Activated CD4-positive, alpha-beta T cell treated with anti-CD3 and anti-CD28 coated beads for 4 hours (primary cell): ENCODE measurements at regions not wholly inside any gene's neighbourhood (a gene's known extent, or its start where the extent isn't known, plus 50 kb on each side); places are given as distances from the start of the nearest gene placed in this dataset.

Source experiments
- DNase-seq, 2 donors: peaks; one replicate each; pipeline ENCODE4 v3.0.0-alpha.2; 2020

GRCh38 chr9:108083160-108083750 is 593.7 kb upstream of the KLF4 start:
- DNase-seq = no peak

GRCh38 chr9:108081112-108081511 is 591.5 kb upstream of the KLF4 start:
- no peak for DNase-seq

DNA sequence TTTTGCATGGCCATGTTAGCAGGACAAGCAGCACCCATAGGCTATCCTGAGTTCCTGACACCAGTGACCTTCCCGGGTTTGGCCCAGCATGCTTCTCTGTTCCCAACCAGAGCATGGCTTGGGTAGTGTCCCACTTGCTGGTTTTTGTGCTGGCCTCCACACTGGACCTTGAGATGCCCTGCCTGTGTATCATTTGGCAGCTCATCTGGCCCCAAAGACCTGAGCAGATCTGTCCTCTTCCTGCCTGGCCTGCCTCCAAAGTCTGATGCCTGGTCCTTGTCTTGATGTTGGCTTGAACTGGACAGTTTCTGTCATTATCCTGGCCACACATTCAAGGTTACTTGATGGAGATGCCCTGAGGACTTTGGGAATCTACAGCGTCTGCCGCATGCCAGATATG is 590.7 kb upstream of the KLF4 start:
- DNase-seq = no peak

DNA sequence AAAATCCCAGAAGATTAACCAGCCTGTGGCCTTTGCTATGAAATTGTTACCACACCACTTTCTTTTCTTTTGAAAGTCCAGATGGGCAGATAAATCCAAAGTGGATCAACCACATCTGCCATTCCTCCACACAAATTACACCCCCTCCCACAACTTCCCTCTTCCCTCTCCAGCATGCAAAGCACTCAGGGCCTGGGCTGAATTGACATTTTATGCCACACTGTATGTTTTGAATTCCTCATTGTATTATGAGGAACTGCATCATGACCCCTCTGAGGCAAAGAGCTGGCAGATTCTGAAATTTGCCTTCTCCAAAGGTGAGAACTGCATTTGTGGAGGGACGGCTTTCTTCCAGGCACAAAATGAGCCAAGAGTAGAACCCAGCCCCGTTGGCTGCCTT is 589.2 kb upstream of the KLF4 start:
- no peak for DNase-seq

DNA sequence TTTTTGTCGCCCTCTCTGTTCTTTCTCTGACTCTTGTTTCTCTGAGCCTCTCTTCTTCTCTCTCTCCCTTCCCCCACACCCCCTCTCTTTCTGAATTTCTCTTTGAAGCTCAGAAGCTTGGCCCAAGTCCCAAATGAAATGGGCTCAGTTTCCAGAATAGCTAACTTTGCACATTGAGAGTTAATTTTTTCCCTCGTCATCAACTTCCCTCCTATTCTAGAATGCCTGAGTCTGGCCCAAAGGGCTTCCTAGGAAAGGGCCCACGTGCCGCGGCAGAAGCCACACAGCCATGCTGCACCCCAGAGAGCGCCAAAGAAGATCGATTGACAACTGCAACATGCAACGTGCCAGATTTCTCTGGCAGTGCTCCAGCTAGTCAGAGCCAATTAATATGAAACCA is 588.8 kb upstream of the KLF4 start:
- DNase-seq = no peak

DNA sequence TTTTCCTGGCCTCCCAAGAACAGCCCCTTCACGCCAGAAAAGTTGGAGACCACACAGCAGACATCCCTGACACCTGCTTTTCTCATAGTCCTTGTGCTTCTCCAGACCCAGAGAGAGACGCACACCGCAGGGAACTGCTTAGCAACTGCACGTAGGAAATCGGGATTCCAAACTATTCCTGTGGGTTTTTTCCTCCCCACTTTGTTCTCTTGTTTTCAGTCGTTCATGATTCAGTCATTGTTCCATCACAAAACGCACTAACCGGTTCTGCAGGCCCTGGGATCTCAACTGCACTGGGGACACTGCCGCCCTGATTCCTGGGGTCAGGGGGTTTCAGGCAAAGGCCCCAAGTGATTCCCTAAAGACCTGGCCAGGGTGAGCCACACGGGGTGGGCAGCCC is 588.0 kb upstream of the KLF4 start:
- DNase-seq = no peak

- DNase-seq = no peak
Observed at GRCh38 chr9:108074900-108075299, 585.3 kb upstream of the KLF4 start.

GRCh38 chr9:108073823-108074222 is 584.3 kb upstream of the KLF4 start:
- no peak for DNase-seq

DNA sequence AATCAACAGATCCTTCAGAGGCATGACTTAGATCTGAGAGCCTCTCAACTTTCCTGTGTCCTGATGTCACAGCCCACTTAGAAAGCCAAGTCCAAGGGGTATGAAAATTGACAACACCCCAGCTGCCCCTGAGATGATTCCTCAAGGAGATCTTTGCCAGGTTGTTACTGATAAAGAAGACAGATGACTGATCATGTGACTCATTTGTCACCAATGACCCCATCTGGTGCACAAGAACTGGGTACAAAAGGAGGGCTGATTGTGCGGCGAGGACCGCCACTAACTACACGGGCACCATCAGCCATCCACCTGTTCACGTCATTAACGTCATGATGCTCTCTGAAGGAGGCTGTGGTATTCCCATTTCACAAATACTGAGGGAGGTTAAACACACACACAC is 583.2 kb upstream of the KLF4 start:
- DNase-seq = no peak

GRCh38 chr9:108070861-108071260 is 581.3 kb upstream of the KLF4 start:
- DNase-seq = no peak

GRCh38 chr9:108069991-108070390 is 580.4 kb upstream of the KLF4 start:
- no peak for DNase-seq

DNA sequence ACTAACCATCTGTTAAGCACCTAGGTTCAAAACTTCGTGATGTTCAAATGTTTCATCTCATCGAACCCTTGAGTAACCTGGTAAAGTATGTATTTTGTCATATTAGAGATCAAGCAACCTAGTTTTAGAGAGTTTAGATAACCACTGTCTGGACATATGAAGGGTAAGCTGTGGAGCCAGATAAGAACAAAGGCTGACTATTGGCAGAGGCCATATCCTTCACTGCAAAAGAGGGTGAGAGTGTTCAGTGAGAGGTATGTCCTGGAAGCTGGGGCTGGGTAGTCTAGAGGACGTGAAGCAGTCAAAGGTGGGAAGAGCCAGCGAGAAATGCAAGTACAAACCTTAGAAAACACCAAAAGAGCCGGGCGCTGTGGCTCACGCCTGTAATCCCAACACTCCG is 573.1 kb upstream of the KLF4 start:
- DNase-seq = no peak

- no peak for DNase-seq
Observed at GRCh38 chr9:108060175-108060574, 570.6 kb upstream of the KLF4 start.

DNA sequence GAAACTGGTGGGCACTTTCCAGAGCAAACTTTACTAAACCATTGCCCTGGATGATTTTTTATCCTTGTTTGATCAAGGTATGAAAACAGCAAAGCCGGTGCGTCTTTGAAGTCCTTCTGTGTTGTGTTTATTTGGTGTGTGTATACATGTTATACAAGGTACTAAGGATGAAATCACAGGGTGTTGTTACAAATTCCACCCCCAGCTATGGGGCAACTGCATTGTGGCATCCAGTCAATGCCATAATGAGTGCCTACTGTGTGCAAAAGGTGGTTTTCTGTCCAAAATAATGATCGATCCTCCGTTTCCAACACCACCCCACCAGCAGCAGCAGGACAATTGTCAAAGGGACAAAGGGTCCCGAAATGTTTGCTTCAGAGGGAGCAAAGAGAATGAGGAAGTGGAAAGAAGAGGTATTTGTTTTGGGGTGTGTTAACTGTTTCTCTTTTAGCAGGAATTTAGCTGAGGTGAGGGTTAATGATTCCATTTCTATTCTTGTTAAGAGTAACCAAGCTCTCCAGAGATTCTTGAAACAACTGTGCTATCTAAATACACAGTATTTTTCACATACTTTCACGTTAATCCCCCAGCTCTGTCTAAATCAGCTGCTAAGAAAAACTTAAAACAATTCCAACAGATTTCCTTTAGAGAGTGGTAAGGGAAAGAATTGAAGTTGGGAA is 568.7 kb upstream of the KLF4 start:
- no peak for DNase-seq

GRCh38 chr9:108057421-108058134 is 568.0 kb upstream of the KLF4 start:
- no peak for DNase-seq

GRCh38 chr9:108056805-108057386 is 567.3 kb upstream of the KLF4 start:
- DNase-seq = no peak

DNA sequence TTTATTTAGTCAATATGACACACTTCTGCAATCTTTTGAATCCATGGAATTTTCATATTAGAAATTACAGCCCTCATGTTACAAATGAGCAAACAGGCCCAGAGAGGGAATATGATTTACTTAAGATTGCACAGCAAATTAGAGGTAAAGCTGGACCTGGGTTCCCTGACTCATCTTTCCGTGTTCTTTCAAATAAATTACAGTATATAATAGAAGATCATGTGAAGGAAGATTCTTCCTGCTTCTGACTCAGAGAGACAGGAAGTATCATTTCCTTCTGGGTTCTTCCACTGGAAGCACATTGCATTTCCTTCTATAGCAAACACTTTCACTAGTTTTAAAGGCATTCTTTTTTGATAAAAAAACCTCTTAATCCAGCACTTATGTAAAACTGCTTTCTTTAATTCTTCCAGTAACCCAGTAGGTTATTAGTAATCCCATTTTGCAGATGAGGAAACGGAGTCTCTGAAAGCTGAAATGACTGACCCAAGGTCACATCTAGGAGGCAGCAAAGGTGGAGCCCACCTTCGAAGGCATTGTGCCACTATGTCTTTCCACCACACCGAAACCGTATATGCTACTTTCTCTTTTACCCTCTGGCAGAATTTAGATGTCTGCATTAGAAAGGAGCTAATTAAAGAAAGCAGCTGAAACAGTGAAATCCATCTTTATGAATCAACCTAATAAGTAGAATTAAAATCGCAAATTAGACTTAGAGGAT is 566.7 kb upstream of the KLF4 start:
- no peak for DNase-seq

GRCh38 chr9:108054131-108054630 is 564.6 kb upstream of the KLF4 start:
- DNase-seq = no peak

DNA sequence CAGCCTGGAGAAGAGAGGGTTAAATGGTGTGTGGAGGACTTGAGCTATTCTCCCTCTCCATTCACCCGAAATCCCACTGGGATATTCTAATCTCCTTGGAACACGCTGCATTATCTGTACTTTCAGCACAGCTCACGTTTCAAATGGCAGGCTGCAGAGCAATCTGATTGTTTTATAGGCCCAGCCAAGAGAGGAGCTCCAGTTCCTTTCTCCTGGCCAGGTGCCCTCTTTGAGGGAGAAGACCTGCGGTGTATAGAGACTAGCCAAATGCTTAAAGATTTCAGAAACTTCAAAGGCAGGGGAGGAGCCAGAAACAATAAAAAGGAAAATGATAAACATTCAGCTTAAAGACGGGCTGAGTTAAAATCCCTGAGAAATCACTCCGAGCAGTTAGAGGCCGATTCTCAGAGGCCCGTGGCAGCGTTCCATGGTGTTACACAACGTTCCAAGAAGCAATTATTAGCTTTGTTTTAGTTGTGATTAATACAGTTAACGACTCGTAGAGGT is 564.0 kb upstream of the KLF4 start:
- DNase-seq = no peak

DNA sequence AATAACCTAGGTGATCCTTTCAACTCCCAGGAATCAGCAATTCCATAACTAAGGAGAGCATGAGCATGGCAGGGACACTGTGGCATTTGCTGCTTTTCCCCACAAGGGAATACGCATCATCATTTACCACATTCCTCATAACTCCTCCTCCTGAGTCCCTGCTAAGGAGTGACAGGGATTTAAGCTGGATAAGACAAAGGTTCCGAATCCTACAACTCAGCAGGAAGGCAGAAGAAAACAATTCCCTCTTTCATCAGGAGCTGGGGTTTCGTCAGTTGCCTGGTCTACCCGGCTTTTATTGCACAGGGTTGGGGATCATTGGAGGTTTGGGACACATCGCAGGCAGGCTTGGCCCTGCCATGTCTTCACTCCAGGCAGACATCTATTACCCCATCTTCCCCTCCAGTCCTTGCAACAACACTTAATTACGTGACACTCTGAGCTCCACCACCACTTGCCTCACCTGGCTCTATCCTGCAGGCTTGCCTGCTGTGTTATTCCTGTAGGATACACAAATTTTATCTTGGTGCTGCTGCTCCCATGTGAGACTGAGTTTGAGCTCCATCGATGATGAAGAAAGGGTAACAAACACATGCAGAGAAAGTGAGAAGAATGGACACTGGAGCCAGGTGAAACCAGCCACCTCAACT is 563.0 kb upstream of the KLF4 start:
- no peak for DNase-seq

GRCh38 chr9:108050894-108051293 is 561.3 kb upstream of the KLF4 start:
- no peak for DNase-seq
